Islet of Langerhans (tissue), 1 donor: ENCODE measurements at regions not wholly inside any gene's neighbourhood (a gene's known extent, or its start where the extent isn't known, plus 50 kb on each side); places are given as distances from the start of the nearest gene placed in this dataset.
"Not testable (repeated sequence)": the region's sequence is repeated elsewhere in the genome, so short reads cannot be mapped to it uniquely, and the experiment has no call there.

ENCODE experiments used
- FAIRE-seq: peaks from one replicate; lab custom pipeline; 2011; peaks lifted over from hg19 to GRCh38; lab: Jason Lieb, UNC

- no peak for FAIRE-seq
These were observed 138.3 kb downstream of the PCDH18 start for GRCh38 chr4:137394018-137394417.

- FAIRE-seq, result no peak
These were observed 139.2 kb downstream of the PCDH18 start for GRCh38 chr4:137393044-137393443.

- no peak for FAIRE-seq
These were observed 141.6 kb downstream of the PCDH18 start for GRCh38 chr4:137390707-137391106.

GRCh38 chr4:137389911-137390520, 142.3 kb downstream of the PCDH18 start:
- no peak for FAIRE-seq

GRCh38 chr4:137387924-137388323, 144.4 kb downstream of the PCDH18 start:
- no peak for FAIRE-seq

- FAIRE-seq, result no peak
These were observed 147.8 kb downstream of the PCDH18 start for GRCh38 chr4:137384476-137384875.

GRCh38 chr4:137378821-137379220, 153.5 kb downstream of the PCDH18 start:
- FAIRE-seq, result no peak

- FAIRE-seq, result no peak
These were observed 153.9 kb downstream of the PCDH18 start for GRCh38 chr4:137378393-137378792.

GRCh38 chr4:137376312-137376711, 156.0 kb downstream of the PCDH18 start:
- FAIRE-seq, result no peak

GRCh38 chr4:137375111-137375850, 157.0 kb downstream of the PCDH18 start:
- peak; percentile 17 for FAIRE-seq

GRCh38 chr4:137370679-137371078, 161.6 kb downstream of the PCDH18 start:
- no peak for FAIRE-seq

GRCh38 chr4:137370206-137370633, 162.1 kb downstream of the PCDH18 start:
- FAIRE-seq, result no peak

GRCh38 chr4:137367620-137368019, 164.7 kb downstream of the PCDH18 start:
- no peak for FAIRE-seq

GRCh38 chr4:137363496-137363895, 168.8 kb downstream of the PCDH18 start:
- FAIRE-seq, result no peak

GRCh38 chr4:137361756-137362470, 170.4 kb downstream of the PCDH18 start:
- no peak for FAIRE-seq

GRCh38 chr4:137360761-137361160, 171.5 kb downstream of the PCDH18 start:
- FAIRE-seq, result no peak

GRCh38 chr4:137359691-137360315, 172.5 kb downstream of the PCDH18 start:
- FAIRE-seq, result no peak

GRCh38 chr4:137354562-137354961, 177.7 kb downstream of the PCDH18 start:
- not testable (repeated sequence) for FAIRE-seq

GRCh38 chr4:137347371-137347770, 184.9 kb downstream of the PCDH18 start:
- peak; percentile 38 for FAIRE-seq

GRCh38 chr4:137345597-137345996, 186.7 kb downstream of the PCDH18 start:
- FAIRE-seq, result no peak

GRCh38 chr4:137343221-137343620, 189.1 kb downstream of the PCDH18 start:
- no peak for FAIRE-seq

GRCh38 chr4:137333031-137333430, 199.3 kb downstream of the PCDH18 start:
- FAIRE-seq, result no peak

- FAIRE-seq, result no peak
These were observed 220.0 kb downstream of the PCDH18 start for GRCh38 chr4:137312257-137312656.
